Stimulated activated CD8-positive, alpha-beta memory T cell treated with anti-CD3 and anti-CD28 coated beads, Interleukin-7, amount 100 ng/mL, for 4 hours (primary cell): ENCODE measurements at regions not wholly inside any gene's neighbourhood (a gene's known extent, or its start where the extent isn't known, plus 50 kb on each side); places are given as distances from the start of the nearest gene placed in this dataset.

Experiments used
- DNase-seq, 2 donors: peaks; one replicate each; pipeline ENCODE4 v3.0.0-alpha.2; 2020; ENCODE audit warnings: low read depth in 2 of 2

GRCh38 chr7:79872176-79872575 lies 262.5 kb upstream of the GNAI1 start:
- no peak for DNase-seq

GRCh38 chr7:79868010-79868409 lies 266.6 kb upstream of the GNAI1 start:
- DNase-seq, result no peak

- DNase-seq, result no peak
Measured at GRCh38 chr7:79862447-79863210, 272.0 kb upstream of the GNAI1 start.

GRCh38 chr7:79855172-79855571 lies 279.5 kb upstream of the GNAI1 start:
- no peak for DNase-seq

GRCh38 chr7:79854621-79855020 lies 280.0 kb upstream of the GNAI1 start:
- no peak for DNase-seq

- no peak for DNase-seq
Measured at GRCh38 chr7:79837915-79838314, 296.7 kb upstream of the GNAI1 start.

- no peak for DNase-seq
Measured at GRCh38 chr7:79833616-79834015, 301.0 kb upstream of the GNAI1 start.

GRCh38 chr7:79828866-79829265 lies 305.8 kb upstream of the GNAI1 start:
- no peak for DNase-seq

- DNase-seq, result no peak
Measured at GRCh38 chr7:79823246-79823951, 311.2 kb upstream of the GNAI1 start.

- DNase-seq, result no peak
Measured at GRCh38 chr7:79822620-79823240, 311.9 kb upstream of the GNAI1 start.

GRCh38 chr7:79820387-79820786 lies 314.2 kb upstream of the GNAI1 start:
- no peak for DNase-seq

- no peak for DNase-seq
Measured at GRCh38 chr7:79810916-79811315, 323.7 kb upstream of the GNAI1 start.

- no peak for DNase-seq
Measured at GRCh38 chr7:79806161-79806734, 328.4 kb upstream of the GNAI1 start.

GRCh38 chr7:79790656-79791262 lies 337.3 kb upstream of the MAGI2 start:
- DNase-seq, result no peak

GRCh38 chr7:79789584-79790345 lies 336.3 kb upstream of the MAGI2 start:
- DNase-seq, result no peak

GRCh38 chr7:79787623-79788022 lies 334.2 kb upstream of the MAGI2 start:
- no peak for DNase-seq

GRCh38 chr7:79787096-79787495 lies 333.6 kb upstream of the MAGI2 start:
- DNase-seq, result no peak

- no peak for DNase-seq
Measured at GRCh38 chr7:79786187-79786586, 332.7 kb upstream of the MAGI2 start.

GRCh38 chr7:79785556-79785955 lies 332.1 kb upstream of the MAGI2 start:
- DNase-seq, result no peak

- DNase-seq, result no peak
Measured at GRCh38 chr7:79782906-79783305, 329.4 kb upstream of the MAGI2 start.

GRCh38 chr7:79782256-79782655 lies 328.8 kb upstream of the MAGI2 start:
- DNase-seq, result no peak
